OCI-LY1 (cell line): ENCODE measurements at regions not wholly inside any gene's neighbourhood (a gene's known extent, or its start where the extent isn't known, plus 50 kb on each side); places are given as distances from the start of the nearest gene placed in this dataset.

ENCODE experiments used
- H2AFZ ChIP-seq: fragments of 200-600 bp; sonication (generic), shearing (Covaris generic); 2 replicates; pipeline ENCODE4 v1.6.0; 2014; ENCODE audit warnings: antibody characterized with exemption, mild to moderate bottlenecking, low read length
- H3F3A ChIP-seq: fragments of 200-600 bp; sonication (generic), shearing (Covaris generic); 2 replicates; pipeline ENCODE4 v1.6.0; 2014; ENCODE audit warnings: mild to moderate bottlenecking, antibody characterized with exemption, low read length, moderate library complexity; ENCODE audit not compliant: insufficient read depth
- H3K27ac ChIP-seq: fragments of 200-600 bp; sonication (generic); 2 replicates; pipeline ENCODE4 v1.5.1; 2014; ENCODE audit warnings: low read length, mixed run types, mild to moderate bottlenecking, low read depth; ENCODE audit not compliant: poor library complexity, severe bottlenecking
- H3K27me3 ChIP-seq: fragments of 200-600 bp; sonication (generic); 2 replicates; pipeline ENCODE4 v1.6.0; 2014; ENCODE audit warnings: antibody characterized with exemption, mild to moderate bottlenecking, low read length, moderate library complexity; ENCODE audit not compliant: insufficient read depth
- H3K36me3 ChIP-seq: fragments of 200-600 bp; sonication (generic); 2 replicates; pipeline ENCODE4 v1.6.1; 2014; ENCODE audit warnings: mild to moderate bottlenecking, antibody characterized with exemption, low read length, moderate library complexity, mixed read lengths; ENCODE audit not compliant: insufficient read depth
- H3K4me1 ChIP-seq: fragments of 200-600 bp; sonication (generic); 2 replicates; pipeline ENCODE4 v1.5.1; 2014; ENCODE audit warnings: mild to moderate bottlenecking, low read length, moderate library complexity; ENCODE audit not compliant: insufficient read depth, severe bottlenecking
- H3K4me2 ChIP-seq: fragments of 200-600 bp; sonication (generic), shearing (Covaris generic); 2 replicates; pipeline ENCODE4 v1.6.1; 2014; ENCODE audit warnings: low read length
- H3K4me3 ChIP-seq: fragments of 200-600 bp; sonication (generic); 2 replicates; pipeline ENCODE4 v1.5.1; 2014; ENCODE audit warnings: low read length, low read depth, mild to moderate bottlenecking, mixed read lengths; ENCODE audit not compliant: poor library complexity, severe bottlenecking
- H3K79me2 ChIP-seq: fragments of 200-600 bp; shearing (Covaris generic); 2 replicates; pipeline ENCODE4 v1.6.1; 2016; ENCODE audit warnings: mixed run types, low read length, mixed read lengths; ENCODE audit not compliant: insufficient read depth
- H3K9ac ChIP-seq: fragments of 200-600 bp; sonication (generic), shearing (Covaris generic); 2 replicates; pipeline ENCODE4 v1.6.1; 2014; ENCODE audit warnings: mild to moderate bottlenecking, low read length, mixed read lengths
- H3K9me2 ChIP-seq: fragments of 200-600 bp; sonication (generic), shearing (Covaris generic); 2 replicates; pipeline ENCODE4 v1.6.1; 2014; ENCODE audit warnings: low read depth, mild to moderate bottlenecking, low read length, mixed read lengths
- H3K9me3 ChIP-seq: fragments of 200-600 bp; shearing (Covaris generic); 2 replicates; pipeline ENCODE4 v1.6.1; 2014; ENCODE audit warnings: low read length, mixed read lengths
- H4K20me1 ChIP-seq: fragments of 200-600 bp; sonication (generic), shearing (Covaris generic); 2 replicates; pipeline ENCODE4 v1.6.0; 2016; ENCODE audit warnings: mild to moderate bottlenecking, low read length; ENCODE audit not compliant: insufficient read depth
- EZH2 ChIP-seq: fragments of 200-600 bp; sonication (generic), shearing (Covaris generic); IDR thresholded peaks from 2 replicates; pipeline ENCODE4 v1.8.0; 2017; ENCODE audit warnings: borderline replicate concordance, mixed run types, mild to moderate bottlenecking, antibody characterized with exemption, low read length, moderate library complexity, mixed read lengths
- TF ChIP-seq, protein P1 (sequence below): fragments of 200-600 bp; sonication (generic), shearing (Covaris generic); IDR thresholded peaks from 2 replicates; pipeline ENCODE4 v1.5.1; 2017; ENCODE audit warnings: mild to moderate bottlenecking, antibody characterized with exemption, low read length, moderate library complexity, mixed read lengths

- Histone ChIP-seq H3K9me3 (peaks cover 10% of the 10 kb centered on the region), H4K20me1 (no peaks in the 10 kb centered on the region), H3K4me2 (no peak overlapping the region), H3K27ac (no peak overlapping the region), H3K9ac (no peak overlapping the region), H2AFZ (no peak overlapping the region; the same call in 1 of the 2 replicates), H3K4me1 (no peaks in the 10 kb centered on the region), H3K9me2 (no peaks in the 10 kb centered on the region), H3K4me3 (no peak overlapping the region), H3K79me2 (no peaks in the 10 kb centered on the region), H3K27me3 (no peaks in the 10 kb centered on the region), H3F3A (no peaks in the 10 kb centered on the region), H3K36me3 (no peaks in the 10 kb centered on the region)
- TF ChIP-seq, protein P1, sequence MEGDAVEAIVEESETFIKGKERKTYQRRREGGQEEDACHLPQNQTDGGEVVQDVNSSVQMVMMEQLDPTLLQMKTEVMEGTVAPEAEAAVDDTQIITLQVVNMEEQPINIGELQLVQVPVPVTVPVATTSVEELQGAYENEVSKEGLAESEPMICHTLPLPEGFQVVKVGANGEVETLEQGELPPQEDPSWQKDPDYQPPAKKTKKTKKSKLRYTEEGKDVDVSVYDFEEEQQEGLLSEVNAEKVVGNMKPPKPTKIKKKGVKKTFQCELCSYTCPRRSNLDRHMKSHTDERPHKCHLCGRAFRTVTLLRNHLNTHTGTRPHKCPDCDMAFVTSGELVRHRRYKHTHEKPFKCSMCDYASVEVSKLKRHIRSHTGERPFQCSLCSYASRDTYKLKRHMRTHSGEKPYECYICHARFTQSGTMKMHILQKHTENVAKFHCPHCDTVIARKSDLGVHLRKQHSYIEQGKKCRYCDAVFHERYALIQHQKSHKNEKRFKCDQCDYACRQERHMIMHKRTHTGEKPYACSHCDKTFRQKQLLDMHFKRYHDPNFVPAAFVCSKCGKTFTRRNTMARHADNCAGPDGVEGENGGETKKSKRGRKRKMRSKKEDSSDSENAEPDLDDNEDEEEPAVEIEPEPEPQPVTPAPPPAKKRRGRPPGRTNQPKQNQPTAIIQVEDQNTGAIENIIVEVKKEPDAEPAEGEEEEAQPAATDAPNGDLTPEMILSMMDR, result no peak
- TF ChIP-seq EZH2, result no peak
These were observed 109.4 kb upstream of the SSTR1 start for GRCh38 chr14:38098074-38098836.

- no peak for TF ChIP-seq EZH2
- TF ChIP-seq, protein P1, result no peak
- Histone ChIP-seq H3K79me2 (no peaks in the 10 kb centered on the region), H4K20me1 (no peaks in the 10 kb centered on the region), H3K9me3 (peaks cover 12% of the 10 kb centered on the region), H3K4me2 (no peak overlapping the region), H3F3A (no peaks in the 10 kb centered on the region), H3K27ac (no peak overlapping the region), H3K9me2 (no peaks in the 10 kb centered on the region), H3K9ac (no peak overlapping the region), H3K4me3 (no peak overlapping the region), H3K27me3 (no peaks in the 10 kb centered on the region), H3K36me3 (no peaks in the 10 kb centered on the region), H3K4me1 (peaks cover 13% of the 10 kb centered on the region), H2AFZ (no peak overlapping the region)
These were observed 106.0 kb upstream of the SSTR1 start for GRCh38 chr14:38101679-38102078.

DNA sequence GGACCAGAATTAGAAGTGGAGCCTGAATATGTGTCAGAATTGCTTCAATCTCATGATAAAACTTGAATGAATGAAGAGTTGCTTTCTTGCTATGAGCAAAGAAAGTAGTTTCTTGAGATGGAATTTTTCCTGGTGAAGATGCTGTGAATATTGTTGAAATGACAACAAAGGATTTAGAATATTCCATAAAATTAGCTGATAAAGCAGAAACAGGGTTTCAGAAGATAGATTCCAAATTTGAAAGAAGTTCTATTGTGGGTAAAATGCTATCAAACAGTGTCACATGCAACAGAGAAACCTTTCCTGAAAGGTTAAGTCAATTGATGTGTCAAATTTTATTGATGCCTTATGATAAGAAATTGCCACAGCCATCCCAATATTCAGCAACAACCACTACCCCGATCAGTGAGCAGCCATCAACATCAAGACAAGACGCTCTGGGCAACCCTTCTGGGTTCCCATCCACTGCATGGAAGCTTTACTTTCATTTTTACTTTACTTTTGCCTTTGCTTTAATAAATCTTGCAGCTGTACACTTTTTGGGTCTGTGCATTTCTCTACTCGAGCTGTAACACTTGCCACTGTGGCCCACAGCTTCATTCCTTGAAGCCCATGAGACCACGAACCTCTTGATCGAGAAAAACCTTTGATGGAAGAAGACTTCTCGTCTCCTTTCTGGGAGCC lies 104.0 kb upstream of the SSTR1 start:
- Histone ChIP-seq H3K4me1 (peaks cover 16% of the 10 kb centered on the region), H3K4me2 (no peak overlapping the region), H3K27ac (no peak overlapping the region), H3F3A (no peaks in the 10 kb centered on the region), H3K9me2 (no peaks in the 10 kb centered on the region), H3K9ac (no peak overlapping the region), H4K20me1 (no peaks in the 10 kb centered on the region), H3K79me2 (no peaks in the 10 kb centered on the region), H2AFZ (peak overlapping the region; percentile 66; the same call in 1 of the 2 replicates), H3K9me3 (peaks cover 10% of the 10 kb centered on the region; the same call in 1 of the 2 replicates), H3K4me3 (no peak overlapping the region), H3K27me3 (no peaks in the 10 kb centered on the region), H3K36me3 (no peaks in the 10 kb centered on the region)
- TF ChIP-seq, protein P1, result no peak
